Neural crest cell (in vitro differentiated cells): ENCODE measurements at regions not wholly inside any gene's neighbourhood (a gene's known extent, or its start where the extent isn't known, plus 50 kb on each side); places are given as distances from the start of the nearest gene placed in this dataset.

ENCODE experiments used
- DNase-seq: peaks from one replicate; pipeline ENCODE4 v3.0.0; 2021; ENCODE audit warnings: low read depth, mixed read lengths, low spot score
- H3K27ac Mint-ChIP-seq: one replicate; pipeline ENCODE4 v1.8.0; 2021; ENCODE audit warnings: mild to moderate bottlenecking, mixed read lengths; ENCODE audit not compliant: unreplicated experiment
- H3K27me3 Mint-ChIP-seq: 2 replicates; pipeline ENCODE4 v1.8.0; 2021; ENCODE audit warnings: low read depth, mild to moderate bottlenecking, mixed read lengths
- H3K36me3 Mint-ChIP-seq: 2 replicates; pipeline ENCODE4 v1.8.0; 2021; ENCODE audit warnings: low read depth, mild to moderate bottlenecking, mixed read lengths
- H3K4me1 Mint-ChIP-seq: 2 replicates; pipeline ENCODE4 v1.8.0; 2021; ENCODE audit warnings: mixed read lengths
- H3K4me3 Mint-ChIP-seq: one replicate; pipeline ENCODE4 v1.8.0; 2021; ENCODE audit warnings: mild to moderate bottlenecking, mixed read lengths
- H3K9me3 Mint-ChIP-seq: 2 replicates; pipeline ENCODE4 v1.8.0; 2021; ENCODE audit warnings: mixed read lengths
- CTCF ChIP-seq: fragments of 200-600 bp; sonication (generic); conservative IDR thresholded peaks from 2 replicates; pipeline ENCODE4 v1.5.0; 2021; ENCODE audit warnings: antibody characterized with exemption, mild to moderate bottlenecking

GRCh38 chr5:74132485-74132884 is 506.5 kb downstream of the ARHGEF28 start:
- H3K27me3 Mint-ChIP-seq = no peaks in the 10 kb centered on the region
- H3K4me3 Mint-ChIP-seq = no peak overlapping the region
- H3K9me3 Mint-ChIP-seq = no peaks in the 10 kb centered on the region
- DNase-seq = no peak
- TF ChIP-seq CTCF = no peak
- no peak overlapping the region for H3K27ac Mint-ChIP-seq
- H3K4me1 Mint-ChIP-seq = peaks cover 21% of the 10 kb centered on the region
- H3K36me3 Mint-ChIP-seq = no peaks in the 10 kb centered on the region

GRCh38 chr5:74131250-74131649 is 505.3 kb downstream of the ARHGEF28 start:
- Mint-ChIP-seq H3K27ac (no peak overlapping the region), H3K4me1 (peaks cover 26% of the 10 kb centered on the region), H3K27me3 (no peaks in the 10 kb centered on the region), H3K9me3 (no peaks in the 10 kb centered on the region), H3K36me3 (no peaks in the 10 kb centered on the region), H3K4me3 (no peak overlapping the region)
- no peak for DNase-seq
- TF ChIP-seq CTCF = no peak

- Mint-ChIP-seq H3K27me3 (no peaks in the 10 kb centered on the region), H3K4me1 (peaks cover 26% of the 10 kb centered on the region), H3K27ac (no peak overlapping the region), H3K9me3 (no peaks in the 10 kb centered on the region), H3K36me3 (no peaks in the 10 kb centered on the region), H3K4me3 (no peak overlapping the region)
- no peak for DNase-seq
- no peak for TF ChIP-seq CTCF
Observed at GRCh38 chr5:74130155-74130897, 504.3 kb downstream of the ARHGEF28 start.

GRCh38 chr5:74127381-74128320 is 501.7 kb downstream of the ARHGEF28 start:
- Mint-ChIP-seq H3K4me1 (peaks cover 26% of the 10 kb centered on the region), H3K4me3 (no peak overlapping the region), H3K27me3 (no peaks in the 10 kb centered on the region), H3K9me3 (no peaks in the 10 kb centered on the region), H3K36me3 (no peaks in the 10 kb centered on the region), H3K27ac (no peak overlapping the region)
- peak; percentile 41 for TF ChIP-seq CTCF
- no peak for DNase-seq

- peaks cover 26% of the 10 kb centered on the region for H3K4me1 Mint-ChIP-seq
- no peaks in the 10 kb centered on the region for H3K9me3 Mint-ChIP-seq
- no peak overlapping the region for H3K4me3 Mint-ChIP-seq
- H3K36me3 Mint-ChIP-seq = no peaks in the 10 kb centered on the region
- no peak for DNase-seq
- H3K27me3 Mint-ChIP-seq = no peaks in the 10 kb centered on the region
- TF ChIP-seq CTCF = no peak
- no peak overlapping the region for H3K27ac Mint-ChIP-seq
Observed at GRCh38 chr5:74126294-74126693, 500.3 kb downstream of the ARHGEF28 start.
